DOHH2 (cell line): ENCODE measurements at regions not wholly inside any gene's neighbourhood (a gene's known extent, or its start where the extent isn't known, plus 50 kb on each side); places are given as distances from the start of the nearest gene placed in this dataset.

Source experiments
- H3F3A ChIP-seq: fragments of 200-600 bp; sonication (generic), shearing (Covaris generic); 2 replicates; pipeline ENCODE4 v1.6.0; 2016; ENCODE audit warnings: antibody characterized with exemption, mild to moderate bottlenecking; ENCODE audit not compliant: control insufficient read depth, insufficient read depth
- H3K27ac ChIP-seq: fragments of 200-600 bp; sonication (generic); 2 replicates; pipeline ENCODE4 v1.5.1; 2014; ENCODE audit warnings: low read depth, mild to moderate bottlenecking, low read length, moderate library complexity
- H3K27me3 ChIP-seq: fragments of 200-600 bp; sonication (generic); 2 replicates; pipeline ENCODE4 v1.6.1; 2014; ENCODE audit warnings: mild to moderate bottlenecking, low read length, mixed read lengths; ENCODE audit not compliant: control insufficient read depth
- H3K36me3 ChIP-seq: fragments of 200-600 bp; sonication (generic); 2 replicates; pipeline ENCODE4 v1.6.1; 2014; ENCODE audit warnings: mild to moderate bottlenecking, low read length, moderate library complexity, mixed read lengths; ENCODE audit not compliant: control insufficient read depth
- H3K4me1 ChIP-seq: fragments of 200-600 bp; sonication (generic); 2 replicates; pipeline ENCODE4 v1.6.1; 2014; ENCODE audit warnings: mild to moderate bottlenecking, low read length, mixed read lengths; ENCODE audit not compliant: control insufficient read depth
- H3K4me2 ChIP-seq: fragments of 200-600 bp; sonication (generic); 2 replicates; pipeline ENCODE4 v1.6.0; 2014; ENCODE audit warnings: mild to moderate bottlenecking, low read length, moderate library complexity
- H3K4me3 ChIP-seq: fragments of 200-600 bp; sonication (generic); 2 replicates; pipeline ENCODE4 v1.5.1; 2014; ENCODE audit warnings: mild to moderate bottlenecking, low read length, mixed read lengths
- H3K79me2 ChIP-seq: fragments of 200-600 bp; sonication (generic); 2 replicates; pipeline ENCODE4 v1.6.1; 2014; ENCODE audit warnings: mild to moderate bottlenecking, low read length, mixed read lengths; ENCODE audit not compliant: control insufficient read depth
- H3K9me2 ChIP-seq: fragments of 200-600 bp; sonication (generic); replicated peaks from 2 replicates; pipeline ENCODE4 v1.6.1; 2014; ENCODE audit warnings: mild to moderate bottlenecking, low read length, mixed read lengths; ENCODE audit not compliant: control insufficient read depth
- H3K9me3 ChIP-seq: fragments of 200-600 bp; sonication (generic); 2 replicates; pipeline ENCODE4 v1.6.1; 2014; ENCODE audit warnings: antibody characterized with exemption, low read length, mixed read lengths; ENCODE audit not compliant: control insufficient read depth, insufficient read depth
- H4K20me1 ChIP-seq: fragments of 200-600 bp; sonication (generic); 2 replicates; pipeline ENCODE4 v1.6.0; 2014; ENCODE audit warnings: low read depth, mild to moderate bottlenecking, antibody characterized with exemption, low read length, moderate library complexity; ENCODE audit not compliant: control insufficient read depth, insufficient read depth
- EZH2phosphoT487 ChIP-seq: fragments of 200-600 bp; sonication (generic); IDR thresholded peaks from 2 replicates; pipeline ENCODE4 v1.6.1; 2017; ENCODE audit warnings: borderline replicate concordance, mild to moderate bottlenecking, antibody characterized with exemption, low read length, moderate library complexity, mixed read lengths
- TF ChIP-seq, protein P1 (sequence below): fragments of 200-600 bp; sonication (generic); IDR thresholded peaks from one replicate; pipeline ENCODE4 v1.5.1; 2014; ENCODE audit warnings: antibody characterized with exemption, mild to moderate bottlenecking, low read depth, low read length; ENCODE audit not compliant: poor library complexity, severe bottlenecking

DNA sequence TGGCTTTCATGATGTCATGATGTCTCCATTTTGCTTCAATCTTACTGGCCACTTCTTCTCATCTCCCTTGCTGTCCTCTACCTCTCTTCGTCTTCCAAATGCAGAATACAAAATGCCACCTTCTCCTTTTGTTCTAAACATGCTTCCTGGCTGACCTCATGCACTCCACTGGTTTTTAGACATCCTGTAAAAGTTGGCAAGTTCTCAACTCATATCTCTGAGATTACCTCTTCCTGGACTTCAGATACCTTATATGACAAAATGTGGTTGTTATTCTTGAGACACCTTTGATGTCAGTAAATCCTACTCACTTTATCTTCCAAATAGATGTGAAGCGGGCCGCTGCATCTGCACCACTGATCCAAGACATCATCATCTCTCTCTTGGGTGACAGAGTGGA lies 212.7 kb upstream of the FOXA2 start:
- TF ChIP-seq, protein P1, sequence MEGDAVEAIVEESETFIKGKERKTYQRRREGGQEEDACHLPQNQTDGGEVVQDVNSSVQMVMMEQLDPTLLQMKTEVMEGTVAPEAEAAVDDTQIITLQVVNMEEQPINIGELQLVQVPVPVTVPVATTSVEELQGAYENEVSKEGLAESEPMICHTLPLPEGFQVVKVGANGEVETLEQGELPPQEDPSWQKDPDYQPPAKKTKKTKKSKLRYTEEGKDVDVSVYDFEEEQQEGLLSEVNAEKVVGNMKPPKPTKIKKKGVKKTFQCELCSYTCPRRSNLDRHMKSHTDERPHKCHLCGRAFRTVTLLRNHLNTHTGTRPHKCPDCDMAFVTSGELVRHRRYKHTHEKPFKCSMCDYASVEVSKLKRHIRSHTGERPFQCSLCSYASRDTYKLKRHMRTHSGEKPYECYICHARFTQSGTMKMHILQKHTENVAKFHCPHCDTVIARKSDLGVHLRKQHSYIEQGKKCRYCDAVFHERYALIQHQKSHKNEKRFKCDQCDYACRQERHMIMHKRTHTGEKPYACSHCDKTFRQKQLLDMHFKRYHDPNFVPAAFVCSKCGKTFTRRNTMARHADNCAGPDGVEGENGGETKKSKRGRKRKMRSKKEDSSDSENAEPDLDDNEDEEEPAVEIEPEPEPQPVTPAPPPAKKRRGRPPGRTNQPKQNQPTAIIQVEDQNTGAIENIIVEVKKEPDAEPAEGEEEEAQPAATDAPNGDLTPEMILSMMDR = no peak
- no peak for TF ChIP-seq EZH2phosphoT487
- H3K4me2 ChIP-seq = no peak overlapping the region
- H3K4me1 ChIP-seq = no peaks in the 10 kb centered on the region
- H3K4me3 ChIP-seq = no peak overlapping the region
- no peaks in the 10 kb centered on the region for H3K9me2 ChIP-seq
- H3K9me3 ChIP-seq = no peaks in the 10 kb centered on the region
- H3K79me2 ChIP-seq = no peaks in the 10 kb centered on the region
- no peaks in the 10 kb centered on the region for H3K27me3 ChIP-seq
- no peak overlapping the region for H3K27ac ChIP-seq
- H3K36me3 ChIP-seq = no peaks in the 10 kb centered on the region
- H3F3A ChIP-seq = no peaks in the 10 kb centered on the region
- H4K20me1 ChIP-seq = no peaks in the 10 kb centered on the region

DNA sequence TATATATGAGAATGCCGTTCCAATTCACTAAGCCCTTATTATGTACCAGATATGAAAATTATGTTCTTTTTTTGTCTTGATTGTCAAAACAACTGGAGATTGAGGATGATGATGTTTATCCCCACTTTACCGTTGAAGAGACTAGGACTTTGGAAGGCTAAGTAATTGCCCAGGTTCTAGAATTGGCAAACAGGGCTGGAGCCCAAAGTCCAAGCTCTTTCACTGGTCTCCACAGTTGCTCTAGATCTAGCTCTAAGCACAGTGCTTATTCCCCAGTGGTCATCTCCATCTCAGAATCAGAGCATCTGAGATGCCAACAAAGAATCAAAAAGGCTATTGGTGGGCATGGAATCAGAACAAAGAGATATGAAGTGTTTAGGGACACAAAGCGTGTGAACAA lies 215.3 kb upstream of the FOXA2 start:
- Histone ChIP-seq H4K20me1 (no peaks in the 10 kb centered on the region), H3K4me3 (no peak overlapping the region), H3F3A (no peaks in the 10 kb centered on the region), H3K9me3 (no peaks in the 10 kb centered on the region), H3K27ac (no peak overlapping the region), H3K4me2 (no peak overlapping the region), H3K9me2 (no peaks in the 10 kb centered on the region), H3K36me3 (no peaks in the 10 kb centered on the region), H3K79me2 (no peaks in the 10 kb centered on the region), H3K4me1 (no peaks in the 10 kb centered on the region), H3K27me3 (no peaks in the 10 kb centered on the region)
- TF ChIP-seq, protein P1 = no peak
- TF ChIP-seq EZH2phosphoT487 = no peak

DNA sequence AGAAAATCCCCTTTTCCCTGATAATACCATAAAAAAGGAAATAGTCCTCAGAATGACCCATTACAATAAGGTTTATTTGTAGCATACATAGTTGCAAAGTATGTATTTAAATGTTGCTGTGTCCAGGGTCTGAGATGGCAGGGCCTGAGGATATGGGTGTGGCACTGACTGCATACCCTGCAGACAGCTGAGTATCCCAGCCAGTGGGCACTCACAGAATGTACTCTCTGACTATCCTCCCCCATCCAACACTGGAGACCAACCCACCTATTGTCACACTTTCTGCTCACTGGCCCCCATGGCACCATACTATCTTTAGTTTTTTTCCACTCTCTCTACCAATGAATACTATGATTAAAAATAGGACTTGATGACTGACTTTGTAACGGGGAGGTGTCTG lies 215.8 kb upstream of the FOXA2 start:
- H3K36me3 ChIP-seq = no peaks in the 10 kb centered on the region
- H3K4me1 ChIP-seq = no peaks in the 10 kb centered on the region
- no peak overlapping the region for H3K27ac ChIP-seq
- H3F3A ChIP-seq = no peaks in the 10 kb centered on the region
- no peaks in the 10 kb centered on the region for H3K9me3 ChIP-seq
- no peak overlapping the region for H3K4me2 ChIP-seq
- no peaks in the 10 kb centered on the region for H4K20me1 ChIP-seq
- TF ChIP-seq EZH2phosphoT487 = no peak
- TF ChIP-seq, protein P1 = no peak
- no peaks in the 10 kb centered on the region for H3K79me2 ChIP-seq
- H3K27me3 ChIP-seq = no peaks in the 10 kb centered on the region
- no peak overlapping the region for H3K4me3 ChIP-seq
- no peaks in the 10 kb centered on the region for H3K9me2 ChIP-seq

DNA sequence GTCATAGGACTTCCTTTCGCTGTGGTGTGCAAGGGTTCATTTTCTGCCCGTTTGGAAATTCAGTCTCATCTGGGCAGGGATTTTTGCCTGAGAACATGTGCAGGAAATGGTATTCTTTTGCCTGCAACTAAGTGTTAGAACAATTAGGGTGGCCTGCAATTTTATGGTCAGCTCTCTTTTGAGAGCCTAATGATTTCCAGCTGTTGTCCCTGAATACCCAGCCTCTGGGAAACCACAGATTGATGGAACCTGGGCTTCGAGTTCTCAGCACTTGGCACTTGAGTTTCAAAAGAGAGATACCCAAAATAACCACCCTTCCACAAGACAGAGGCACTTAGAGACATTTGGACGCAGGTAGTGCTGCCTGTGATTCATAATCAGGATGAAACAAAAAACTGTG lies 217.2 kb upstream of the FOXA2 start:
- H3K9me3 ChIP-seq = no peaks in the 10 kb centered on the region
- H3K4me2 ChIP-seq = no peak overlapping the region
- H3K27me3 ChIP-seq = no peaks in the 10 kb centered on the region
- no peaks in the 10 kb centered on the region for H3K9me2 ChIP-seq
- H3K4me1 ChIP-seq = no peaks in the 10 kb centered on the region
- H3K4me3 ChIP-seq = no peak overlapping the region
- H3F3A ChIP-seq = no peaks in the 10 kb centered on the region
- no peaks in the 10 kb centered on the region for H3K79me2 ChIP-seq
- H3K27ac ChIP-seq = no peak overlapping the region
- TF ChIP-seq EZH2phosphoT487 = no peak
- TF ChIP-seq, protein P1 = no peak
- no peaks in the 10 kb centered on the region for H3K36me3 ChIP-seq
- no peaks in the 10 kb centered on the region for H4K20me1 ChIP-seq
